GM12878 (cell line): ENCODE measurements at regions not wholly inside any gene's neighbourhood (a gene's known extent, or its start where the extent isn't known, plus 50 kb on each side); places are given as distances from the start of the nearest gene placed in this dataset.

Source experiments
- ATAC-seq: fragments of 200-7000 bp; cut with Tn5 transposase; 3 replicates; pipeline ENCODE4 v1.9.1; 2020; ENCODE audit warnings: mild to moderate bottlenecking, moderate library complexity
- BruUV-seq: library from RNA; stranded (reverse); fragments of 400-500 nt; replicated peaks from 2 replicates; lab custom pipeline; 2021; lab: Mats Ljungman, UMichigan
- CTCF ChIA-PET: fragments of 300-600 bp; sonication (Branson Sonifier 250); formaldehyde crosslinking; extraction: SDS; loops from one replicate; lab custom pipeline; 2021; ENCODE audit warnings: inconsistent platforms; lab: Yijun Ruan, JAX
- POLR2A ChIA-PET: fragments of 350-600 bp; formaldehyde crosslinking; extraction: SDS; loops from one replicate; lab custom pipeline; 2021; ENCODE audit warnings: inconsistent platforms; lab: Charles Lee
- RAD21 ChIA-PET: fragments of 300-600 bp; sonication (Branson Sonifier 250); formaldehyde crosslinking; loops from one replicate; lab custom pipeline; 2023; ENCODE audit warnings: antibody characterized with exemption; ENCODE audit not compliant: unreplicated experiment; lab: Charles Lee
- SMC1A ChIA-PET: fragments of 300-600 bp; sonication (Branson Sonifier 250); formaldehyde crosslinking; loops from one replicate; lab custom pipeline; 2023; ENCODE audit not compliant: unreplicated experiment, uncharacterized antibody; lab: Charles Lee
- DNase-seq: peaks from one replicate; pipeline ENCODE4 v3.0.0-alpha.2; 2011; ENCODE audit warnings: low read depth, low spot score
- FAIRE-seq: peaks from 3 replicates; lab custom pipeline; 2011; peaks lifted over from hg19 to GRCh38; lab: Jason Lieb, UNC
- H2AFZ ChIP-seq: 2 replicates; pipeline ENCODE4 v1.6.0; 2011; ENCODE audit warnings: low read depth, low read length, control low read depth; ENCODE audit not compliant: control insufficient read depth
- H3K27ac ChIP-seq: 2 replicates; pipeline ENCODE4 v1.5.1; 2011; ENCODE audit warnings: control low read depth; ENCODE audit not compliant: control insufficient read depth, insufficient read depth
- H3K27me3 ChIP-seq, 2 experiments: replicated peaks in 1 of 2; 2 replicates each; pipeline versions ENCODE4 v1.6.0 to v1.6.1; 2011; ENCODE audit warnings: low read length in 1 of 2; ENCODE audit not compliant: control insufficient read depth in 2 of 2, insufficient read depth in 2 of 2
- H3K36me3 ChIP-seq, 2 experiments: 2 replicates each; pipeline ENCODE4 v1.5.1; 2011; ENCODE audit warnings: low read length in 1 of 2; ENCODE audit not compliant: control insufficient read depth in 2 of 2, insufficient read depth in 2 of 2
- H3K4me1 ChIP-seq: 2 replicates; pipeline ENCODE4 v1.6.1; 2011; ENCODE audit warnings: mild to moderate bottlenecking, low read length, moderate library complexity, mixed read lengths; ENCODE audit not compliant: control insufficient read depth, insufficient read depth
- H3K4me2 ChIP-seq: 2 replicates; pipeline ENCODE4 v1.6.0; 2011; ENCODE audit warnings: control low read depth; ENCODE audit not compliant: control insufficient read depth, insufficient read depth
- H3K4me3 ChIP-seq: fragments of 200-600 bp; sonication (generic); 2 replicates; pipeline ENCODE4 v1.5.1; 2016
- H3K79me2 ChIP-seq: 2 replicates; pipeline ENCODE4 v1.6.0; 2011; ENCODE audit warnings: low read length; ENCODE audit not compliant: control insufficient read depth, insufficient read depth
- H3K9ac ChIP-seq: 2 replicates; pipeline ENCODE4 v1.8.0; 2011; ENCODE audit warnings: low read length, control low read depth, mixed read lengths; ENCODE audit not compliant: control insufficient read depth, insufficient read depth
- H3K9me3 ChIP-seq: replicated peaks from 3 replicates; pipeline ENCODE4 v1.5.1; 2011; ENCODE audit warnings: mild to moderate bottlenecking, low read length; ENCODE audit not compliant: control insufficient read depth, insufficient read depth
- H4K20me1 ChIP-seq: 2 replicates; pipeline ENCODE4 v1.6.0; 2011; ENCODE audit not compliant: control insufficient read depth, insufficient read depth
- ATF2 ChIP-seq: IDR thresholded peaks from 2 replicates; pipeline ENCODE4 v1.6.1; 2012; ENCODE audit warnings: low read length, inconsistent platforms
- IRF3 ChIP-seq: fragments of 450-650 bp; IDR thresholded peaks from 2 replicates; pipeline ENCODE4 v1.6.1; 2014; ENCODE audit warnings: mild to moderate bottlenecking
- PAX5 ChIP-seq: IDR thresholded peaks from 2 replicates; pipeline ENCODE4 v1.6.1; 2011; ENCODE audit warnings: low read depth, low read length, borderline replicate concordance
- RB1 ChIP-seq: fragments of 450-650 bp; formaldehyde crosslinking; IDR thresholded peaks from 2 replicates; pipeline ENCODE4 v1.6.1; 2017; ENCODE audit warnings: mild to moderate bottlenecking, borderline replicate concordance
- SIN3A ChIP-seq: IDR thresholded peaks from 2 replicates; pipeline ENCODE4 v1.6.1; 2012; ENCODE audit warnings: low read depth, low read length, improper control_type of control experiment
- SMAD5 ChIP-seq: IDR thresholded peaks from 2 replicates; pipeline ENCODE4 v1.6.1; 2016; ENCODE audit warnings: antibody characterized with exemption, low read depth
- WGBS: methylation state at CpG from one replicate; pipeline ENCODE4 v1.1.6; 2016; ENCODE audit warnings: low lambda C conversion rate; ENCODE audit not compliant: insufficient replicate concordance, insufficient coverage; ENCODE audit errors: missing lambda C conversion rate; 5-methylcytosine and 5-hydroxymethylcytosine counted together
- in situ Hi-C: fragments of 300-500 bp; cut with MboI; formaldehyde crosslinking; loops from 9 replicates; pipeline ENCODE4 v1.14.3; 2018; ENCODE audit warnings: mixed read lengths
- intact Hi-C: fragments of 100-400 bp; cut with micrococcal nuclease; formaldehyde crosslinking; loops from one replicate; pipeline ENCODE4 v1.14.2; 2022; ENCODE audit not compliant: unreplicated experiment

GRCh38 chr1:60936591-60937342 lies 145.6 kb upstream of the NFIA start:
- DNase-seq (no peak), ATAC-seq (no peak), FAIRE-seq (no peak)
- no peak overlapping the region for H3K4me3 ChIP-seq
- 7% methylated on average over 3 of the region's 4 CpGs for WGBS
- 0 out of 4 replicates have a peak, but pooled peaks cover 0 to 3% of the 10 kb centered on the region in 2 experiments for H3K27me3 ChIP-seq
- in situ Hi-C loops (no loop called here), intact Hi-C loops (no loop called here)
- no TSS peak for BruUV-seq
- no peak overlapping the region for H3K27ac ChIP-seq
- ChIA-PET SMC1A (no interaction called here), RAD21 (no interaction called here), POLR2A (interaction anchor here (0.6 kb wide), 1 partner anchor 804 kb away, joined by 4 read pairs; no protein-coding TSS in a partner anchor), CTCF (interaction anchor here (0.6 kb wide), 1 partner anchor 906 kb away, joined by 3 read pairs; no protein-coding TSS in a partner anchor)
- H3K4me1 ChIP-seq = no peaks in the 10 kb centered on the region
- TF ChIP-seq RB1 (no peak), ATF2 (no peak), SMAD5 (no peak), SIN3A (no peak), IRF3 (no peak), PAX5 (no peak)
- H3K79me2 ChIP-seq = no peaks in the 10 kb centered on the region
- H3K9me3 ChIP-seq = no peaks in the 10 kb centered on the region
- no peak overlapping the region for H3K4me2 ChIP-seq
- H3K9ac ChIP-seq = no peak overlapping the region
- H3K36me3 ChIP-seq = no peaks in the 10 kb centered on the region
- H2AFZ ChIP-seq = no peak overlapping the region
- H4K20me1 ChIP-seq = no peaks in the 10 kb centered on the region
